HG02981 (cell line): ENCODE measurements at regions not wholly inside any gene's neighbourhood (a gene's known extent, or its start where the extent isn't known, plus 50 kb on each side); places are given as distances from the start of the nearest gene placed in this dataset.
A peak's percentile ranks its signal among the peaks of the same experiment; 100 is the strongest.

Source experiments
- ATAC-seq: cut with Tn5 transposase; IDR thresholded peaks from one replicate; pipeline ENCODE4 v1.9.1; 2021; ENCODE audit warnings: mild to moderate bottlenecking, moderate library complexity; ENCODE audit not compliant: unreplicated experiment

- ATAC-seq: no peak
Observed at GRCh38 chr7:17638727-17639126, 301.6 kb downstream of the SNX13 start.

GRCh38 chr7:17640730-17641377 is 299.4 kb downstream of the SNX13 start:
- ATAC-seq: peak; percentile 78

- no peak for ATAC-seq
Observed at GRCh38 chr7:17645500-17645899, 294.8 kb downstream of the SNX13 start.

GRCh38 chr7:17646253-17646956 is 293.9 kb downstream of the SNX13 start:
- ATAC-seq: no peak

DNA sequence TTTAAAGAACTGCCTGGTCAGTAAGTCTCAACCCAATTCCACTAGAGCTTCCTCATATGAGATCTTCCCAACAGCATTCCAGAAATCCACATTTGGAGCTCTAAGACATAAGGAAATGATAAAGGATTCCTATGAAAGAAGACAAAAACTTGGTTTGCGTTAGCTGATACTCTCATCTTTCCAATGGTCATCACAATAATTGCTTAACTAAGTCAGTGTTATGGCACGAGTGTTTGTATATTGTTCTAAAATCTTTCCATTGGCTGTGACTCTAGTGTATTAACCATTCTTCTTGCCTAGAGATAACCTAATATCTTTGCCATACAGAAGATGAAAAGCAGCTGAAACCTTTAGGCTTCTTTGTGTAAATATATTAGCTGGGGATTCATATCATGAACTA is 289.0 kb downstream of the SNX13 start:
- ATAC-seq: no peak

- ATAC-seq: no peak
Observed at GRCh38 chr7:17651863-17652385, 288.4 kb downstream of the SNX13 start.

GRCh38 chr7:17654940-17655339 is 285.4 kb downstream of the SNX13 start:
- no peak for ATAC-seq

- no peak for ATAC-seq
Observed at GRCh38 chr7:17659126-17659525, 281.2 kb downstream of the SNX13 start.

DNA sequence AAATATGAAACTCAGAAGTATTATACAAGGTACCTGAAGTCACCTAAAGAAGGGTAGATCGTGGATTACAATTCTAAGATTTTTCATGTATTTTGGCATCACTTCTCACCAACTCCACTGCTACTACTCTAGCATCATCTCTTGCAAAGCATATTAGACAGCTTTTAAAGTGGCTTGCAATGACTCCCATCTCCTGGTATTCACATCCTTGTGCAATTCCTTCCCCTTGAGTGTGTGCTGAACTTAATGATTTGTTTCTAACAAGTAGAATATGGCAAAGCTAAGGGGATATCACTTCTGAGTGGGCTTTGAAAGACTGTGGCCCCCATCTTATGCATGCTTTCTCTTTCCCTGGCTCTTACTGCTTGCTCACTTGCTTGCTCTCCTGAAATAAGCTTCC is 280.2 kb downstream of the SNX13 start:
- no peak for ATAC-seq

DNA sequence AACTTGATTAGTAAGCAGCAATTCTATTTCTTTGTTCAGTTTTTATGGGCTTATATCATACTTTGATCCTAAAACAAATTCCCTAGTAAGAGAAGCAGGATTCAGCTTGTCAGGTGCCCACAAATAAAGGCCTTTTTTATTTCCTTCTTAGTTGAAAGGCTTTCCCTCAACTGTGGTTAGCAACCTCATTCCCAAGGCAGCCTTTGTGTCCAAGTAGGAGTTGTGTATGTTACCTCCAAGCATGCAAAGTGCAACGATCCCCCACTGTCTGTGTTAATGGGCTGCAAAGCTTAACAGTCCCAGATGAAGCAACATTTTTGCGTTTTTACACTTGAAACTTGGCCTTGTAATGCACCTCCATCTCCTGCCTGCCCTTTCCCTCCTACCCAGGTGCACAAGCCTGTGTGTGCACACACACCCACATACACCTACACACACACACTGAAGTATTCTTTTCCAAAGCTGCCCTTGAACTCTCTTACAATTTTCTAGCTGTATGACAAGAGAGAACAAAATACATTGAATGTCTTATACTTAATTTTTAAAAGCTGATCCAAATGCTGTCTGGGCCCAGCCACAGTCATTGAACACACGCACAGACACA is 278.2 kb downstream of the SNX13 start:
- ATAC-seq: no peak

- no peak for ATAC-seq
Observed at GRCh38 chr7:17663061-17663675, 277.1 kb downstream of the SNX13 start.

GRCh38 chr7:17665029-17665428 is 275.3 kb downstream of the SNX13 start:
- ATAC-seq: no peak

DNA sequence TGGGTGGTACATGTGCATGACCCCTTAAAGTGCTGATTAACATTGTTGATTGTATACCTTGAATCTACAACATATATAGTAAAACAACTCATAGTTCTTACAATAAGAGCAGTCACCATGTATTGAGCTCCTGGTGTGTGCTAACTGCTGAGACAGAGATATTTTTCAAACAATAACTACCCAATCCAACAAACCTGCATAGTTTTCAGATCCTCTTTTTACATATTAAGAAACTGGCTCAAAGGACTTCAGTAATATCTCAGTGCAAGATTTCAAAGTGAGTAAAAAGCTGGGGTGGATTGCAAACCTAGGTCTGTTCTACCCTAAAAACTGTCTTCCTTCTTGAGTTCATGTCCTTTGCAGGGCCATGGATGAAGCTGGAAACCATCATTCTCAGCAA is 272.2 kb downstream of the SNX13 start:
- no peak for ATAC-seq

DNA sequence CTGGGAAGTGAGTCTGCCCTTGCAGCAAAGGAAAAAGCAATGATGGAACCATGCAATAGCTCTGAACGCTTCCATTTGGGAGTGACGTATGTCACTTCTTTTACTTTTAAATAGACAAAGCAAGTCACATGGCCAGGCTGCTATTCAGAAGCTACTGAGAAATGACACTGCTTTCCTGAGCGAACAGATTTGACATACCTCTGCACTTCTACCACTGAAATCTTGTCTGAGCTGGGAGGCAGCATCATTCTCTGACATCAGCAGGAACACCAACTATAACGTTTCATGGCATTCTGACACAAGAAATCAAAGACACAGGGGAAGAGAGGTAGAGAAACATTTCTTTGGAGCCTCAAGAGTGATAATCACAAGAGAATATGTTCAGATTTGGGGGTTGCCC is 271.1 kb downstream of the SNX13 start:
- no peak for ATAC-seq

DNA sequence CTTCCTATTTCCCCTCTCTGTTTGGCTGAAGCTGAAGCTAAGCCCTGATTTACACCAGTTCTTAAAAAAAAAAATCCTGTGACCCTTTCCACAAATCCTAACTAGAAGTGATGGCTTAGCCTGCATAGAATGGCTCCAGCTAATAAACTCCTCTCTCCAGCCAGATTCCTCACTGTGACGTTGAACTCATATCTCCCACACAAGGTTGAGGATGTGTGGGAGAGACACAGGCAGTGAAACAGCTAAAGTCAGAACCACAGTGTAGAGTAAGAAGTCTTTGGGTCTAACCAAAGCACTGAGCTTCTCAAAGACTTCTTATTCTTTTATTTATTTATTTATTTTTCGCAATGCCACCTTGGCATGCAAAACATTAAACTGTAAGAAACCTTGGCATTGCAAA is 268.3 kb downstream of the SNX13 start:
- ATAC-seq: no peak

GRCh38 chr7:17672783-17673182 is 267.5 kb downstream of the SNX13 start:
- ATAC-seq: no peak

DNA sequence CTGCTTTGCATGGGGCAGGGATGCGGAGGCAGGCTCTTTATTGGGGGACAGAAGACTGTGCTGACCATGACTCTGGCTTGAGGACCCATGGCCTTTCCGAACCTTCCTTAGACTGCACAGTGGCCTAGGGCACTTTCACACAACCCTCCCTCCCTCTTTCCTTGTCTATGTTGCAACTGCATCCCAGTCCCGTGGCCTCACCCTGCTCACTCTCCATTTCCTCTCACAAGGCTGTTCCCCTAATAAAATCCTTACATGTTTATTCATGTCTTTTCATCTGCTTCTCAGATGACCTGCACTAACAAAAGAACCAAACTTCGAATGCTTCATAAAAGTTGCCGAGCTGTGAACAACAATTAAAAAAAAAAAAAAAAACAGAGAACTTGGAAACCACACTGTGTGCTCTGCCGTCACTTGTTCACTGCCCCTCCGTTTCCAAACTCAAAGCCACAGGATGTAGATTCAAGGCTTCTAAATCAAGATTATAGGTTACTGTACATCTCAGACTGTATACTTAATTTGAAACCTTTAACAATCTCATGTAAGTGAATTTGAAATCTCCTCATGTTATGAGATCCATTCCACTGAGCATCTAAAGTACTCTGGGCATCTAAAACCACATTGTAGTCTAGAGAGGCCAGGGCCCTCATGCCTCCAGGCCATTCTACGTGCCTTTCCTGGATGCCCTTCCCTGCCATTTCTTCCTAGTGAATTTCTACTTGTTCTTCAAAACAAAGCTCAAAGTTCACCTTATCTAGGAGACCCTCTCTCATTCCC is 265.9 kb downstream of the SNX13 start:
- ATAC-seq: no peak

DNA sequence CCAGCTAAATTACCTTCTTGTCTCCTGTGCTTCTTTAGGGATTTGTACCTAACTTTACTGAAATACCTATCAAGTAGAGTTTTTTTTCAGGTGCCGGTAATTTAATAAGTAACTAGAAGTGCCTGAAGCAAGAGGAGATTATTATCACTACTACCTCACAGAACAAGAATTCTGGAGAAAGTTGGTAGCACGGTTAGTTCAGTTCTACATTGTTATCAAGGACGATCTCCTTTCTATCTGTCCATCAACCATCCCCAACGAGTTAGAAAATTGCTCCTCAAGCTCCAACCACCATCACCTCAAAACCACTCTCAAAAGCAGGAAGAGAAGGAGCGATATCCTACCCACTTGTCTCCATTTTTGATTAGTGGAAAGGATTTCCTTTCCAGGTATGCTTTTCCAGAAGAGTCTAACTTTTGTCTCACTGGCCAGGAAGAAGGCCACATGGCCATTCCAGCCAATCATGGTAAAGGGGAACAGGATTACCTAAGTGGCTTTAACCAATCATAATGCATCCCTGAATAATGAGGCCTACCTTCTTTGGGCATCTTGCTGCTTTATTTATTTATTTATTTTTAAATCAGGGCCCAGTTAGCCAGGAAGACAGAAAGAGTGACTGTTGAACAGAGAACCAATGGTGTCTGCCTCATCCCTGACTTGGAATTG is 265.2 kb downstream of the SNX13 start:
- ATAC-seq: no peak

DNA sequence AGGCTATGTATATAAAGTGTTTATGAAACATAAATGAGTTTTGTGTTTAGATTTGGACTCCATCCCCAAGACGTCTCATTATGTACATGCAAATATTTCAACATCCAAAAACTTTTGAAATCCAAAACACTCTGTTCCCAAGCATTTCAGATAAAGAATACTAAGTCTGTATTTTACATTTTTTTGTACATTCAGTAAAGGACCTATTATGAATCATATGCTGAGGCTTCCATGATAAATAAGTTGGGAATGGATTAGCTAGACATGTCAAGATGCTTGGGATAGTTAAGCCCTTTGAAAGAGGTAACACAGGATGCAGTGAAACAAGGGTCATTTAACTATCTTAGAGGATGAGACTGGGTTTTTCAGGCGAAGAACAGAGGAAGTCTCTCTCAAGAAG is 262.9 kb downstream of the SNX13 start:
- no peak for ATAC-seq

- ATAC-seq: no peak
Observed at GRCh38 chr7:17678896-17679295, 261.4 kb downstream of the SNX13 start.
